Testis (tissue), 2 donors: ENCODE measurements at regions not wholly inside any gene's neighbourhood (a gene's known extent, or its start where the extent isn't known, plus 50 kb on each side); places are given as distances from the start of the nearest gene placed in this dataset.

Experiments
- CTCF ChIP-seq, 3 experiments: fragments of 450-650 bp in 2 of 3; fragments of 200-600 bp in 1 of 3; sonication (generic) in 1 of 3; IDR thresholded peaks; one replicate each; pipeline ENCODE4 v1.5.1; 2016 to 2019; ENCODE audit warnings: antibody characterized with exemption in 3 of 3, mild to moderate bottlenecking in 2 of 3, moderate library complexity in 1 of 3
- POLR2A ChIP-seq: fragments of 450-650 bp; IDR thresholded peaks from one replicate; pipeline ENCODE4 v1.6.1; 2017; ENCODE audit warnings: antibody characterized with exemption, mild to moderate bottlenecking, moderate library complexity

GRCh38 chr11:105273660-105274280, 134.2 kb upstream of the CARD18 start:
- TF ChIP-seq CTCF (IDR thresholded peaks at IDR 0.05) (no peak), POLR2A (no peak)
